K562 (cell line): ENCODE measurements at regions not wholly inside any gene's neighbourhood (a gene's known extent, or its start where the extent isn't known, plus 50 kb on each side); places are given as distances from the start of the nearest gene placed in this dataset.

Experiments used
- ATAC-seq: fragments of 200-7000 bp; cut with Tn5 transposase; 3 replicates; pipeline ENCODE4 v1.9.1; 2020; ENCODE audit warnings: moderate library complexity
- BruUV-seq: library from RNA; stranded (reverse); fragments of 400-500 nt; replicated peaks from 2 replicates; lab custom pipeline; 2021; lab: Mats Ljungman, UMichigan
- CTCF ChIA-PET: fragments of 300-600 bp; formaldehyde crosslinking; extraction: SDS; loops from one replicate; lab custom pipeline; 2021; ENCODE audit warnings: low intra/inter-chr PET ratio; lab: Yijun Ruan, JAX
- POLR2A ChIA-PET: fragments of 300-600, 350-650 bp; sonication (Branson Sonifier 250); formaldehyde crosslinking; extraction: SDS; loops from one replicate; lab custom pipeline; 2021; ENCODE audit warnings: antibody characterized with exemption, inconsistent platforms; lab: Yijun Ruan, JAX
- DNase-seq, 4 experiments: peaks; one replicate each; pipeline versions ENCODE4 v3.0.0 to v3.0.0-alpha.2; 2011 to 2018; ENCODE audit warnings: low spot score in 3 of 4, mixed read lengths in 3 of 4; ENCODE audit errors: extremely low read depth in 1 of 4
- FAIRE-seq: peaks from 2 replicates; lab custom pipeline; 2011; peaks lifted over from hg19 to GRCh38; lab: Jason Lieb, UNC
- H2AFZ ChIP-seq: 2 replicates; pipeline ENCODE4 v1.6.0; 2011; ENCODE audit warnings: low read depth, low read length, control low read depth, inconsistent platforms
- H3K27ac ChIP-seq: fragments of 200-600 bp; 3 replicates; pipeline ENCODE4 v1.8.0; 2011; ENCODE audit warnings: low read depth, mild to moderate bottlenecking, control low read depth, inconsistent platforms, low read length, moderate library complexity, mixed read lengths; ENCODE audit errors: extremely low read depth
- H3K27me3 ChIP-seq, 2 experiments: fragments of 300-600 bp in 1 of 2; 2 replicates in 1 of 2; 3 replicates in 1 of 2; pipeline versions ENCODE4 v1.6.0 to v1.8.0; 2011; ENCODE audit warnings: inconsistent platforms in 2 of 2, low read length in 2 of 2, mild to moderate bottlenecking in 1 of 2, mixed read lengths in 1 of 2, moderate library complexity in 1 of 2; ENCODE audit not compliant: control insufficient read depth in 2 of 2, insufficient read depth in 2 of 2
- H3K36me3 ChIP-seq: fragments of 300-600 bp; 3 replicates; pipeline ENCODE4 v1.8.0; 2011; ENCODE audit warnings: mild to moderate bottlenecking, low read length, inconsistent platforms; ENCODE audit not compliant: control insufficient read depth, insufficient read depth
- H3K4me1 ChIP-seq, 2 experiments: fragments of 200-600 bp in 1 of 2; replicated peaks in 1 of 2; 2 replicates in 1 of 2; 3 replicates in 1 of 2; pipeline versions ENCODE4 v1.5.1 to v1.8.0; 2011; ENCODE audit warnings: inconsistent platforms in 2 of 2, low read length in 2 of 2, mild to moderate bottlenecking in 1 of 2, mixed read lengths in 1 of 2, moderate library complexity in 1 of 2; ENCODE audit not compliant: control insufficient read depth in 2 of 2, insufficient read depth in 2 of 2
- H3K4me2 ChIP-seq: 2 replicates; pipeline ENCODE4 v1.6.1; 2011; ENCODE audit warnings: low read length, control low read depth, inconsistent platforms, mixed read lengths; ENCODE audit not compliant: insufficient read depth
- H3K4me3 ChIP-seq: fragments of 200-600 bp; sonication (generic), shearing (Covaris generic); 2 replicates; pipeline ENCODE4 v1.5.1; 2016; ENCODE audit warnings: control low read depth, inconsistent platforms
- H3K79me2 ChIP-seq: fragments of 200-600 bp; 3 replicates; pipeline ENCODE4 v1.8.0; 2011; ENCODE audit warnings: low read length, inconsistent platforms; ENCODE audit not compliant: control insufficient read depth, insufficient read depth
- H3K9ac ChIP-seq, 2 experiments: 2 replicates each; pipeline versions ENCODE4 v1.6.0 to v1.6.1; 2011; ENCODE audit warnings: low read depth in 2 of 2, low read length in 2 of 2, control low read depth in 1 of 2, inconsistent platforms in 1 of 2, mild to moderate bottlenecking in 1 of 2, mixed read lengths in 1 of 2; ENCODE audit not compliant: insufficient read depth in 1 of 2
- H3K9me1 ChIP-seq: one replicate; pipeline ENCODE4 v1.6.0; 2011; ENCODE audit warnings: inconsistent platforms, mild to moderate bottlenecking, low read length, moderate library complexity; ENCODE audit not compliant: control insufficient read depth, insufficient read depth
- H3K9me3 ChIP-seq: replicated peaks from 2 replicates; pipeline ENCODE4 v1.5.1; 2011; ENCODE audit warnings: low read depth, low read length, inconsistent platforms; ENCODE audit not compliant: control insufficient read depth, insufficient read depth
- H4K20me1 ChIP-seq: replicated peaks from 2 replicates; pipeline ENCODE4 v1.6.1; 2011; ENCODE audit warnings: low read length, inconsistent platforms, mixed read lengths; ENCODE audit not compliant: control insufficient read depth, insufficient read depth
- CREM ChIP-seq: IDR thresholded peaks from 2 replicates; pipeline ENCODE4 v1.6.1; 2014; ENCODE audit warnings: antibody characterized with exemption, low read depth
- MYNN ChIP-seq, 2 experiments: sonication (generic); formaldehyde crosslinking in 1 of 2; IDR thresholded peaks; 2 replicates each; pipeline versions ENCODE4 v1.5.0 to v1.6.1; 2016 to 2020; ENCODE audit warnings: antibody characterized with exemption in 1 of 2, missing genetic modification reagents in 1 of 2
- NFXL1 ChIP-seq: fragments of 450-650 bp; formaldehyde crosslinking; IDR thresholded peaks from 2 replicates; pipeline ENCODE4 v1.4.0; 2021; ENCODE audit warnings: mild to moderate bottlenecking
- PCBP1 ChIP-seq: fragments of 200-400 bp; formaldehyde crosslinking; IDR thresholded peaks from 2 replicates; pipeline ENCODE4 v1.6.1; 2018; ENCODE audit warnings: mild to moderate bottlenecking, low read depth, low read length; ENCODE audit not compliant: poor library complexity, severe bottlenecking
- PHB ChIP-seq: fragments of 250-450 bp; sonication (Bioruptor Pico); IDR thresholded peaks from 2 replicates; pipeline ENCODE4 v1.5.0; 2021
- PHTF2 ChIP-seq: fragments of 250-450 bp; sonication (Bioruptor Pico); IDR thresholded peaks from 2 replicates; pipeline ENCODE4 v1.5.0; 2021; ENCODE audit warnings: mild to moderate bottlenecking
- RBFOX2 ChIP-seq: fragments of 200-400 bp; formaldehyde crosslinking; IDR thresholded peaks from 2 replicates; pipeline ENCODE4 v1.6.1; 2017; ENCODE audit warnings: low read depth, mild to moderate bottlenecking, low read length, moderate library complexity
- ZC3H4 ChIP-seq: sonication (generic); formaldehyde crosslinking; IDR thresholded peaks from 2 replicates; pipeline ENCODE4 v1.9.0; 2021; ENCODE audit warnings: missing genetic modification reagents, borderline replicate concordance
- ZNF12 ChIP-seq: sonication (generic); formaldehyde crosslinking; IDR thresholded peaks from 2 replicates; pipeline ENCODE4 v1.4.0; 2020; ENCODE audit warnings: mild to moderate bottlenecking, missing genetic modification reagents
- ZNF780A ChIP-seq: fragments of 250-450 bp; sonication (Bioruptor Pico); IDR thresholded peaks from 2 replicates; pipeline ENCODE4 v1.5.0; 2021; ENCODE audit warnings: mild to moderate bottlenecking
- ZZZ3 ChIP-seq: fragments of 450-650 bp; IDR thresholded peaks from 2 replicates; pipeline ENCODE4 v1.6.1; 2016; ENCODE audit warnings: antibody characterized with exemption, mild to moderate bottlenecking, moderate library complexity
- WGBS: fragments of 100-300 bp; shearing (Covaris generic); methylation state at CpG from one replicate; pipeline ENCODE4 v1.1.6; 2016; ENCODE audit warnings: low coverage, mixed read lengths; ENCODE audit not compliant: insufficient coverage; ENCODE audit errors: missing lambda C conversion rate; 5-methylcytosine and 5-hydroxymethylcytosine counted together
- in situ Hi-C: fragments of 300-500 bp; cut with MboI; formaldehyde crosslinking; loops from 4 replicates; pipeline ENCODE4 v1.15.0; 2018; ENCODE audit warnings: inconsistent platforms, mixed read lengths
- intact Hi-C: fragments of 100-400 bp; cut with micrococcal nuclease; formaldehyde crosslinking; loops from 2 replicates; pipeline ENCODE4 v1.14.2; 2022
- TF ChIP-seq, protein P1 (sequence below): IDR thresholded peaks from 2 replicates; pipeline ENCODE4 v1.6.1; 2012; ENCODE audit warnings: low read depth, low read length, improper control_type of control experiment, borderline replicate concordance

DNA sequence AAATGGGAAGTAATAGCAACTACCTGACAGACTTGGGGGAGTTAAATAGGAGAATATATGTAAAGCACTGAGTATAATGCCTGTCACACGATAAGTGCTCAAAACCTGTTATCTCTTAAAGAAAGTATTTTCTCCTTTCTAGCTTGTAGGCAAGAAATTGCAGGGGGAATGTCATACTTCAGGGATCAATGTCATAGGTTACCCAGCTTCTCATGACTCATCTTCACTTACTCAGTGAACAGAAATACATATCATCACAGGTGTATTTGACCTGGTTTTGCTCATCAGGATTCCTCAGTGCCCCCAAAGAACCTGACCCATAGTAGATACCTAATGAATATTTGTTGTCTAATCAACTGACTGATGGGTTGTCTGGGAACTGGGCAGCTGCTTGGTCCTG is 285.0 kb upstream of the ATP2B1 start:
- Histone ChIP-seq H3K4me2 (no peak overlapping the region), H3K36me3 (no peaks in the 10 kb centered on the region), H3K4me1 (no peaks in the 10 kb centered on the region), H3K27ac (no peak overlapping the region), H3K9ac (no peak overlapping the region), H2AFZ (no peak overlapping the region), H4K20me1 (no peaks in the 10 kb centered on the region), H3K27me3 (no peaks in the 10 kb centered on the region), H3K9me1 (no peaks in the 10 kb centered on the region), H3K9me3 (no peaks in the 10 kb centered on the region), H3K79me2 (no peaks in the 10 kb centered on the region), H3K4me3 (no peak overlapping the region)
- ChIA-PET POLR2A (no interaction called here), CTCF (no interaction called here)
- DNase-seq, result no peak
- ATAC-seq, result no peak
- TF ChIP-seq PCBP1 (no peak), ZNF12 (CRISPR knock-in tag) (no peak), ZC3H4 (no peak), ZZZ3 (no peak), PHTF2 (CRISPR knock-in tag) (no peak), ZNF780A (CRISPR knock-in tag) (no peak), MYNN (IDR thresholded peaks at IDR 0.05) (no peak), MYNN (CRISPR knock-in tag; IDR thresholded peaks at IDR 0.05) (no peak), PHB (no peak), CREM (no peak), RBFOX2 (no peak), NFXL1 (CRISPR knock-in tag) (no peak)
- TF ChIP-seq, protein P1, sequence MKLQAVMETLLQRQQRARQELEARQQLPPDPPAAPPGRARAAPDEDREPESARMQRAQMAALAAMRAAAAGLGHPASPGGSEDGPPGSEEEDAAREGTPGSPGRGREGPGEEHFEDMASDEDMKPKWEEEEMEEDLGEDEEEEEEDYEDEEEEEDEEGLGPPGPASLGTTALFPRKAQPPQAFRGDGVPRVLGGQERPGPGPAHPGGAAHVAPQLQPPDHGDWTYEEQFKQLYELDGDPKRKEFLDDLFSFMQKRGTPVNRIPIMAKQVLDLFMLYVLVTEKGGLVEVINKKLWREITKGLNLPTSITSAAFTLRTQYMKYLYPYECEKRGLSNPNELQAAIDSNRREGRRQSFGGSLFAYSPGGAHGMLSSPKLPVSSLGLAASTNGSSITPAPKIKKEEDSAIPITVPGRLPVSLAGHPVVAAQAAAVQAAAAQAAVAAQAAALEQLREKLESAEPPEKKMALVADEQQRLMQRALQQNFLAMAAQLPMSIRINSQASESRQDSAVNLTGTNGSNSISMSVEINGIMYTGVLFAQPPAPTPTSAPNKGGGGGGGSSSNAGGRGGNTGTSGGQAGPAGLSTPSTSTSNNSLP, result no peak
- in situ Hi-C loops (no loop called here), intact Hi-C loops (no loop called here)
- FAIRE-seq, result no peak
- BruUV-seq, result no TSS peak
- WGBS, result 16% methylated on average over 1 of the region's 1 CpG
